ENCODE measurements at regions not wholly inside any gene's neighbourhood (a gene's known extent, or its start where the extent isn't known, plus 50 kb on each side); places are given as distances from the start of the nearest gene placed in this dataset.

- no peak for TF ChIP-seq CTCF (CRISPR knock-in tag; IDR thresholded peaks at IDR 0.05)
- TF ChIP-seq EHMT2 (IDR thresholded peaks at IDR 0.05; ENCODE audit: borderline replicate concordance, low read depth, low read length) = no peak
- no peak for TF ChIP-seq YY1 (IDR thresholded peaks at IDR 0.05; ENCODE audit: insufficient read depth, insufficient replicate concordance, low read depth, low read length)
- TF ChIP-seq PREB (CRISPR knock-in tag; IDR thresholded peaks at IDR 0.05) = no peak
Measured at GRCh38 chr9:13750639-13751038, 471.1 kb upstream of the MPDZ start.
